ENCODE measurements at regions not wholly inside any gene's neighbourhood (a gene's known extent, or its start where the extent isn't known, plus 50 kb on each side); places are given as distances from the start of the nearest gene placed in this dataset.

DNA sequence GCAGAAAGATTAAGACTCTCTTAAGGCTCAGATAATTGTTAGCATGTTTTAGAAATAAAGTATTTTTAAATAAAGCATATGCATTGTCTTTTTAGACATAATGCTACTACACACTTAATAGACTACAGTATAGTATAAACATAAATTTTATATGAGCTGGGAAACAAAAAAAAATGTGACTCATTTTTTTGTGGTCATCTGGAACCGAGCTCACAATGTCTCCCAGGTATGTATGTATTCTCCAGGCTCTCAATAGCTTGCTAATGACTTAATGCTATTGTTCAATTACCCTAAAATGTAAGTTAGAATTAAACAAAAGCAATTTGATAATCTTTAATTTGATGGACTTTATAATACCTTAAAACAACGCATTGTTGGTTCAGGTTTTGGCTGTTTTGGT, 167.2 kb downstream of the NUP35 start:
- no peak for DNase-seq

DNA sequence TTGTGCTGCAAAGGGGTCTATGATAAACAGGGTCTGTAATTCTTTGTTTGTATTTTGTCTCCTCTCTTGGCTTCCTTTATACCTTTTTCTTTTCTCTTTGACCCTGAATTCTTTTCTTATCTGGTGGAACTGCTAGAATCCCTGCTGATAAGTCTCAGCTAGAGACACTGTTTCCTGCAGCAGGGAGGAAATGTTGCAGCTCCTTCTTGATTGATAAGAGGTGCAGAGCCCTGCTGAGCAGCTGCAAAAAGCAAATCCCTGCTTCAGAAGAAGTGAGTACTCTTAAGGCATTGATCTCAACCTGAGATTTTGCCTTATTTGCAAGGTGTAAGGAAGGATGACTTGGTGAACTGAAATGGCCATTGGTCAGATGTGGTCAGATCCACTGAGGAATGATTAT, 167.8 kb downstream of the NUP35 start:
- no peak for DNase-seq

DNA sequence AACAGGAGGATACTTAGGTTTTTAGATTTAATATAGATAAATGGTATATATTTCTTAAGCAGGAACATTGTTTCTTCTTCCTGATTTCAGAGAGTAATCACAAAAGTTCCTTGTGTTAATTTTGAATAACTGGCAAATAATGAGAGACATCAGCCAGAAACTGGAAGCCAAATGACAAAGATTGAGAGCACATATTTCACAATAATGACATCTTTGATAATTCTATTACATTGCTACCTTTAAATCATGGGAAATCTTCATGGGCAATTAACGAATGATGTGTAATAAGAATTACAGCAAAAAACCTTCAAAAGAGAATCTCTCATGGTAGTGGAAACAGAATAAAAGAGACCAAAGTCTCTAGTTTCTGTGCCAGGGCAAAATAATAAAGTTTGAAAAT, 215.1 kb downstream of the NUP35 start:
- DNase-seq = no peak

DNA sequence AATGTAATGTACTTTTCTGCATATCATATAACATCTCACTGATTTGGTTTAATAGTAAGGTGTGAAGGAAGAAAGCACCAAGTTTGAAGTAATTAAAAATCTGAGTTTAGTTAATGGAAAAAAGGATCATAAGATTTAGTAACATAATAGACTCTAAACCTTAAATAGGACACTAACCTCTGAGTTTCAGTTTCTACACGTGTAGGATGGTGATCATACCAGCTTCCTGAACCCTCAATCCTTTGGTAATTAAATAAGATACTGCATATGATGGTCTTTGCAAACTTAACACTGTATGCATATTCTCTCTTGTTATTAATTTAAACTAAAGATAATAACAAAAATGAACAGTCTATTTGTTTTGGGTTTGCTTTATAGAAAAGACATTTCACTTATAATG, 216.8 kb downstream of the NUP35 start:
- DNase-seq = no peak

DNA sequence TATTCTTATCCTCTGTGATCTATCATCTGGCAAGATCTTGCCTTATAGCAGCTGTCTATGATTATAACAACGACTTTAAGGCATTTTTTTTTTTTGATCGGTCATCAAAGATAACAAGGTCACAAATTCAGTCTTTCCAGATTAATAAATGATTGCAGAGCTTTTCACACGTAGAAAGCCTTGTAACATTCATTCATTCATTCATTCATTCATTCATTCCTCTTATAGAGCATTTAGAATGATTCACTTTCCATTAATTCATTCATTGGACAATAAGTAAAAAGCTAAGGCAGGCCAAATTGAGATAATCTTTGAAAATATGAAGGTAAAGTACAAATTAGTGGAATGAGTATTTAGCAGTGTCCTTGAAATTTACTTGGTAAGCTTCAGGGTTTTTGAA, 223.7 kb downstream of the NUP35 start:
- DNase-seq = no peak

DNA sequence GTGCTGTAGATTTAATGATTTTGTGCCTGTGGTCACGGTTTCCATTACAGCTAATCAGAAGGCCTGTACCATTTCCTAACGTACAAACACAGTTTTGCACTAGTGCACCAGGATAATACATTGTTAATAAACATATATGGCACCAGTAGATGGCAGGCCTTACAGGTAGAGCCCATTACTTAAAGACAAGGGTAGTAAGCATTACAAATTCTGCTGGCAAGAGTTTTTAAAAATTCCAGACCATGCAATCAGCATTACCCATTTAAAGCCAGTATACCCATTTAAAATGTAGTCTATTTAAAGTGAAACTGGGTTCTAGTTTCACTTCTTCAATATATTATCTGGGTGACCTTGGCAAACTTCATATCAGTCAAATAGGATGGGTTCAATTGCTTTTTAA, 224.2 kb downstream of the NUP35 start:
- peak; percentile 83 for DNase-seq

DNA sequence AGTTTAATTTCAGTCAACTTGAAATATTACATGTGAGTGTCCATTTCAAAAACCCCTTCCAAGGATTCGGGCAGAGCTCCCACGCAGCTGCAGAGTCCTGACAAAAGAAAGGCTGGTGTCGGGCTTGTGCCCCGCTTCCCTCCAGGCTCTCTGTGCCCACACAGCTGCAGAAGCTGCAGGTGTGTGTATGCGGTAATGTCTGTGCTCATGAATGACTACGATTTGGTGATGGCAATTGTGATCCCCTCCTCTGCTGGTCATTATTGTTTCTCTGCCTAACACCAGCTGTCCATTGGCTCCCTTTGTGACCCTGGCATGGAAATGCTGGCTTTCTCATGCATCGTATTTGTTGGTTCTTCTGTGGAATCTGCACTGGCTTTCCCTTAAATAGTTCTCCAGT, 224.8 kb downstream of the NUP35 start:
- peak; percentile 85 for DNase-seq

DNA sequence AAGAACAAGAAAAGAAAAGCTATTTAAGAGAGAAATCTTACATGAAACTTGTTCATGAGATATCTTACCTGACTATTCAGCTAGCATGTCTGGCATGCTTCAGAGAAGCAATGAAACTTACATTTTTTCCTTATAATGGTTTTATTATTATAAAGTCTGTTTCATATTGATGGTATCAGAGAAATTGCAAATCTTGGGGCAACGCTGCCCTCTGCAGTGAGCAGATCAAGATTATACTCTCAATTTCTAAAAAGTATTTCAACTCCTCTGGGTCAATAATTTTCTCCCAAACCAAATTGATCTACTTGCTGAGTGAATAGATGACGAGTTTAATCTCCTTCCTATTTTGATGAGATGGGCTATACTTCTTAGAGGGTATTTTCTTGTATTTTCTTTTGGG, 235.6 kb downstream of the NUP35 start:
- no peak for DNase-seq

DNA sequence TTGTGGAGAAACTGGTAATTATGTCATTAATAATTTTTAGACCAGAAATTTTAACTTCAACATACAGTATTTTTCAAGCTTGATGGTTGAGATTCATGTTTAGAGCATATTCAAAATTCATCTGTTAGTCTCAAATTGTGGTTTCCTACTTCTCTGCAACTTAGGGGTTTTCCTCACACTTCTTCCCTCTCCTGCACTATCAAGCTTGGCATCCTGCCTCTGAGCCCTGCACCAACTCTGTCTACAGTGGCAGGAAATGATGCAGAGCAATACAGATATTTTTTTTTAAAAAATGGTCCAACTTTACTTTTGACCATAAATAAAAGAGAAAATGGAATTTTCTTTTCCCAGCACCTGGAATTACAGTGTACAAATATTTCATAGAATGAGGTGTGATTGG, 247.3 kb downstream of the NUP35 start:
- DNase-seq = no peak

DNA sequence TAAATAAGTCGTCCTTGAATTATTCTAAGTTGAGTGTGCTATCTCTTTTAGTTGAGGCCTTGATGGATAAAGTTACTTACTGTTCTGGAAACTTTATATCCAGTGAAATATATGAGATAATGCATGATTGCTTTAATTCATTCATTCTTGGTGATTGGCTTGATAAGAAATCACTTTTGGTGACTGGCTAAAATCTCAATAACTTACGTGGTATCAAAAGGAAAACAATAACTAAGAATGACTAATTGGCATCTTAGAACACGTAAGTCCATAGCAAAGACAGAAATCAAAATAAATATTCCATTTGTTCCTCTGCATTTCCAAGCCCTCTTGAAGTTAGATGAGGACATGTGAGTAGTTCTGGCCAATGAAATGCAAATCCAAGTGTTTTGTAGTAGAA, 251.6 kb downstream of the NUP35 start:
- no peak for DNase-seq

DNA sequence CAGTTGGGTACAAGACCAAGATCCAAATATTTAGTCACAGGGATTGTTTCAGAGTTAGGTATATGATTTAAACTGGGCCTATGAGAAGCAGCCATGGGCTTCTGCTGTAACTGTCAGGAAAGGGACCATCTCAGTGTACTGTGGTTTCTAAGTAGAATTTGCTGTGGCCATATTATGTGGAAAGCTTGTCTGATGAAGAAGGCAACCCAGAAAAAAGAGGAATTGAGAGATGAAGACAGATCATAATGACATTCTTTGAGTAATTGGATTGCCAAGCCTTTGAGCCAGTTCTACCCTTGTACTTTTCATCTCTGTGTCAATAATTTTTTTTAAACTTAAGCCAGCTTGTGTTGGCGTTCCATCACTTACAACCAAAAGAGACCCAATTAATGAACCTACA, 259.6 kb downstream of the NUP35 start:
- no peak for DNase-seq

DNA sequence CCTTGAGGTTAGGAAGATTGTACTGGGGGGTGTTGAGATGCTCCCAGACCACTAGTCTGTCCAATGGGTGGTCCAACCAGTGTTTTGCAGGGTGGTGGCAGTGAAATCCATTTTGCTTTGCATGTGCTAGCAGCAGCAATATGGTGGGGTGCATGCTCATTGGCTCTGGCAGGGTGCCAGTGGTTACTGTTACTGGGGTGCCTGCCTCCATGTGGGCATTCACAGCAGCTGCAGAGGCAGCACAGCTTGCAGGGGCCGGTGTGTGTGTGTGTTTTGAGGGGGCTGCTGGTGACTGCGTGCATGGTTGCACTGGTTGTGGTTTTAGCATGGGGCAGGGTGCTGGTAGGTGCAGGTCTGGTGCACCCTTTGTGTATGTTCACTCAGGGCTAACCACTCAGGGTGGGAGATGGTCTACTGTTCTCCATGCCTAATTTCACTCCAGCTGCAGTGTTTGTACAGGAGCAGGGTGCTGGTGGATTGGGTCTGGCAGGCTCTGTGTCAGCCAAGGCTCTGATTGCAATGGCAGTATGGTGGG, 265.4 kb downstream of the NUP35 start:
- no peak for DNase-seq

DNA sequence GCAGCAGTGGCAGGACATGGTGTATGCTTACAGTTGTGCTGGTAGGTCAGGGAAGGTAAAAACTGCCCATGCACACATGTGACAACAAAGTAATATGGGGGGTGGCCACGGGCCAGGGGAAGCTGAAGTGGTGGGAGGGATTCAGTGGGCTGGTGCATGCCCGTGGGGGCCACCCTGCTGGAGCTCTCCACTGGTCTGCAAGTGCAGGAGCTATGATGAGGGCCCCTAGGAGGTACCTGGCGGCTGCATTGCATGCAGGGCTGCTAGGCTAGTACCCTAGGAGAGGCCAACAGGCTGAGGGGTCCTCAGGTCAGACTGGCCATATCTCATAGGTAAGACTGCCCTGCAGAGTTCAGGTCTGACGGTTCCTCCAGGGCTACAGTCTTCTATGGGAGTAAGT, 265.9 kb downstream of the NUP35 start:
- no peak for DNase-seq

DNA sequence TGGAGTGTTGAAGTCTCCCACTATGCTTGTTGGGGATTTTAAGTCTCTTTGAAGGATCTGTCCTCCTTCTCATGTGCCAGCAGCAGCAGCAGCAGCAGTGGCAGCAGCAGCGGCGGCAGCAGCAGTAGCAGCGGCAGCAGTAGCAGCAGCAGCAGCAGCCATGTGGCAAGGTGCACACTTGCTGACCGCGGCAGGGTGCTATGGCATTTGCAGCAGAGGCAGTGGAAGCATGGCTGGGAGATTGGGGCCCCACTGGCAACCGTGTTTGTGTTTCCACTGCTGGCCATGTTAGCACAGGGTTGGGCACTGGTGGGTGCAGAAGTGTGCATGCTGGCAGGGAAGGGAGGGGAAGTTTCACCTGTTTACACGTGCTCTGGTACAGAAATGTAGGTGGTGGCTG, 280.1 kb downstream of the NUP35 start:
- no peak for DNase-seq

DNA sequence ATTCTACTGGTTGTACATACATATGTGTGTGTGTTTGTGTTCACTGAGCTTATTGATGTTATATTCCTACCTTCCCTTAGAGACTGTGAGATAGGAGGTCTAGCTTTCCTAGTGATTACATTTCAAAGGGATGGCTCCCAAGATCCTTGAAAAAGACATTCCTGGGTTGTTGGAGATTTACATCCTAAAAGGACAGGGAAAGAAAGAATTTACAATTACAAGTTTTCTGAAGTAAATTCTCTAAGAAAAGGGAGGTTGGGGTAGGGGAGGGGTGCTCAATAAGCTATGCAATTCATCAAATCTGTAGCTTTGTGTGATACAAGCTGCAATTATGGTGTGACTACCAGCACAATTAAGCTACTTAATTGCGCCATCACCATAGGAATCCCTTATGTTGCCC, 284.3 kb downstream of the NUP35 start:
- DNase-seq = no peak

DNA sequence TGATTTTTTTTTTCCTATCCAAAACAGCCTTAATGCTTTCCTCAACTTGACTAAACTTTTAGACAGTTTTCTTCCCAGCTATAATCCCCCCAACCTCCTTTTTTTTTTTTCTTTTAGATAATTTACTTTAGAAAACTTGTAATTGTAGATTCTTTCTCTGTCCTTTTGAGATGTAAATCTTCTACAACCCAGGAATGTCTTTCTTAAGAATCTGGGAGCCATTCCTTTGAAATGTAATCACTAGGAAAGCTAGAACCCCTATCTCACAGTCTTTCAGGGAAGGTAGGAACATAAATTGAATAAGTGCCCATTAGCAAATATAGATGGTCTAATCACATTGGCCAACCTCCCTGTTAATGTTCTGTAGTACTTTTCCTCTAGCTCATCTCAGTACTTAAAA, 285.4 kb downstream of the NUP35 start:
- no peak for DNase-seq

DNA sequence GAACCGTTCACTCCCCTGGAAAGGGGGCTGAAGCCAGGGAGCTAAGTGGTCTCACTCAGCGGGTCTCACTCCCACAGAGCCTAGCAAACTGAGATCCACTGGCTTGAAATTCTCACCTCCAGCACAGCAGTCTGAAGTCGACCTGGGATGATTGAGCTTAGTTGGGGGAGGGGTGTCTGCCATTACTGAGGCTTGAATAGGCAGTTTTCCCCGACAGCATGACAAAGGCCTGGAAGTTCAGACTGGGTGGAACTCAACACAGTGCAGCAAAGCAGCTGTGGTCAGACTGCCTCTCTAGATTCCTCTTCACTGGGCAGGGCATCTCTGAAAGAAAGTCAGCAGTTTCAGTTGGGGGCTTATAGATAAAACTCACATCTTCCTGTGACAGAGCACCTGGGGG, 292.5 kb downstream of the NUP35 start:
- no peak for DNase-seq

DNA sequence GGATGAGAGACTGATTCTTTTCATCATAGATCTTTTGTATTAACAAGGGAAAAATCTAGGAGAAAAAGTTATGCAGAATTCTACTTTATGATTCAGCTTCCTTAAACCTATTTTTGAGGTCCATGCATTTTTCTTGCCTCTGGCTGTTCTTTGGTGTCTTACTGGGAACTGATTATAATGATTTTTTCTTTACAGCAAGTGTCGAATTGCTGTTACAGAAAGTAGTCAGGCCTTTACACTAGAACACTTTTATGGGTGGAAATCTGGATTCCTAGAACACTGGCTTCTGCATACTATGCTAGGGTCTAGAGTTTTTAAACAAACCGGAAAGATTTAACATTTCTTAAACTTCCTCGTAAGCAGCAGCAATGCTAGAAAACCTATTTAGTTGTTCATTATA, 302.6 kb downstream of the NUP35 start:
- DNase-seq = no peak

DNA sequence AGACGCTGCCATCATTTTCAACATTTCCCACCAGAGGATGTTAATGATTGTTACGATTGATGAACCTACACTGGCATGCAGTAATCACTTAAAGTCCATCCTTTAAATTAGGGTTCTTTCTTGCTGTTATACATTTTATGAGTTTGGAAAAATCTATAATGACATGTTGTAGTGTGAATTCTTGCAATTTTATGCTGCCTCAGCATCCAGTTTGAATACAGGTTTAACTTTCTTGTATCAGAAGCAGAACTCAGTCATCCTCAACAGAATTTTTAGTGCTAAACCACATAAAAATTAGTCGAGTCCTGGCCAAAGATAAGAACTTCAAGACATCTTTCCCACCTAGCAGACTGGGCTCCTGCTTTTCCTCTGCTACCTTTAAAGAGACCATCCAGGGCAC, 303.3 kb downstream of the NUP35 start:
- no peak for DNase-seq

DNA sequence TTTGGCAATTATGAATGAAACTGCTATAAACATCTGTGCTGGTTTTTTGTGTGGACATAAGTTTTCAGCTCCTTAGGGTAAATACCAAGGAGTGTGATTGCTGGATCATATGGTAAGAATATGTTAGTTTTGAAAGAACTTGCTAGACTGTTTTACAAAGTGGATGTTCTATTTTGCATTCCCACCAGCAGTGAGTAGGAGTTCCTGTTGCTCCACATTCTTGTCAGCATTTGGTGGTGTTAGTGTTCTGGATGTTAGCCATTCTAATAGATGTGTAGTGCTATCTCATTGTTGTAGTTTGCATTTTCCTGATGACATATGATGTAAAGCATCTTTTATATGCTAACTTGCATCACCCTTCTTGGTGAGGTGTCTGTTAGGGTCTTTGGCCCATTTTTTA, 304.6 kb downstream of the NUP35 start:
- no peak for DNase-seq

DNA sequence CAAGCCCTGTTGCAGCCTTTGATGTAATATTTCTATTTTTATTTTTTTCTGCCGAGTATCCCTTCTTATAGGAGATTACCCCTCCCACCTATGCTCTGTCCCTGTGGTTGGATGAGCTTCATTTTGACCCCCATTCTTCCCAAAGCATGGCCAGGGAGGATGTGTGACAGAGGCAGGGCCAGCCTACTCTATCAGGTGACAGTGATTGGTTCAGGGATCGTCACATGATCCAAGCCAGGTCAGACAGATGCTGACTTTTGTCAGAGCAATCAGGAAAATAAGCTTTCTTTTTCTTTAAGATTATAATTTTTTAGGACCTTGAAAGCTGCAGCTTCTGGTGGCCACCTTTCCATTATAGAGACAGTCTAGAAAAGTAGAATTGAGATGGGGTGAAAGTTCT, 314.3 kb downstream of the NUP35 start:
- no peak for DNase-seq

DNA sequence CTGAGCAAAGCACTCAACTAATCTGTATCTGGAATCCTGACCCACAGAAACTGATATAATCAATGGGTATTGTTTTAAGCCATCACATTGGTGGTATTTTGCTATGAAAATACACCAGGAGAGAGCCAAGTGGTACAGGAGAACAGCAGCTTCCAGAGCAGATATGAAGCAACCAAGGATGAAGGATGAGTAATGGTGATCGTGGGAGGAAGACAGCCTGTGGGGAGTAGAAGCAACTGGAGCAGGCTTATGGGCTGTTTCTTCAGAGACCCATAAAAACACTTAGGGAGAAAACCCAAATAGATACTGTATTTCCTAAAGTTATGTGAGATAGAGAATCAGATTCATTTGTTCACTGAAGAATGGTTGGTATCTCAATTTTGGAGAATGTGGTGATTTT, 330.8 kb downstream of the NUP35 start:
- DNase-seq = no peak

DNA sequence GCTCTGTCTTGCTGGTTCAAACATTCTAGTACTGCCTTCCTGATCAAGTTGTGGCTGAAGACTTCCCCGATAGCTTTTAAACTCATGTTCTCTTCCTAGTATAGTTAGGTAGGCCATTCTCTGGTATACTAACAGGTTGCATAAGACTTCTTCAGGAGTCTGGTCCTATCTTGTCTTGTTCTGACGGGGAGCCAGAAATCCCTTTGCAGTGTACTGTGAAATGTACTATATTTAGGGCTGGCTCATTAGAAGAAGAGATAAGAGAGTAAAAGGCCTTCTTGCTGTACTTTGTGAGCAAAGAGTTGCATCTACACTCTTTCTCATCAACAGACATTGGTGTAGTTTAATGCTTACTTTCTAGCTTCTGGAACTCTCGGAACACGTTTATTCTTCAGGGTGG, 331.9 kb downstream of the NUP35 start:
- no peak for DNase-seq

DNA sequence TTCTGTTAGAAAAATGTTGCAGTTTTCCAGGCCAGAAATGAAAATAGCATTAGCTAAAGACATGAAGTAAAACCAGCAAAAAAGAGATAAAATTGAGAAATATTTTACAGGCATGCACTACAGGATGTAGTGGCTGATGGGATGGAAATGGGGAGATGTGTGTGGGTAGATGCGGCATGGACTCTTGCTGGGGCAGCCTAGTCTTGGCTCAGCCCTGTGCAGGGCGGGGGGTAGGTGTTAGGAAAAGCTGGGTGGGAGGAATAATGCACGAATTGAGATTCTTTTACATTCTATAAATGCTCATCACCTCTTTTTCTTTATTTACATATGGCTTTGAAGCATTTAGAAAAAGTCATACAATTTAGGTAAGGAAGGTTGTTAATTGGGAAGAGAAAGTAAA, 334.2 kb downstream of the NUP35 start:
- no peak for DNase-seq

DNA sequence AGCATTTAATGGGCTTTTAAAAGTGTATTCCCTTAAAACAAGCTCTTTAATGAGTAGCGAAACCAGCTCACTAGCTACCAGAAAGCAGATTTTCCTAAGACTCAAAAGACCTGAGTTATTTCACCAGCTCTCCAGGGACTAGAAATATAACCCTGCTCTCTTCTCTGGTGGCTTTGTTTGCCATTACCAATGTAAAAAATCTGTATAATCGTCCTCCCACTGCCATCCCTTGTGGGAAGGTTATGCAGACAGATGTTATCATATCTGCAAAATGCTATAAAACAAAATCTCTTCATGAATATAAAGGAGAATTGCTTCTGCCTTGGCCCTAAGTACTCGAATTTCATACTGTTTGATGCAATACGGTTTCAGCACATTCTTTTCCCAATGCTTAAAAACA, 335.2 kb downstream of the NUP35 start:
- DNase-seq = no peak

DNA sequence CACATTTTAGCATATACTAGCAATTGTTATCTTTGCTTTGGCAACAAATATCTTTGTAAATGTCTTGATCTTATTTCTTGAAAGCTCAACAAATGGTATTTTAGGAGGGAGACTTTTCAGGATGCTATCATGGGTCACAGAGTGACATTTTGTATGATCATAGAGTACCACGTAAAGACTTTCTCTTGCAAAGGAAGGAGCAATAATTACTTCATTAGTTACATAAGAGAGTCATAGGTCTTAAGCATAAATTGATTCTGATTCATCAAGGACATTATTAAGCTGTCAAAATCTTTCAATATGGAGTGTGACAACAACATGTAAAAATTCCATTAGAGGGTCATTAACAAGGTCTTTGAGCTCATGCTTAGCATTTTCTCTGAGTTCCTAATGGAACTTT, 339.6 kb downstream of the NUP35 start:
- no peak for DNase-seq
